Neural cell (in vitro differentiated cells): ENCODE measurements at regions not wholly inside any gene's neighbourhood (a gene's known extent, or its start where the extent isn't known, plus 50 kb on each side); places are given as distances from the start of the nearest gene placed in this dataset.

ENCODE experiments used
- H2AFZ ChIP-seq: fragments of 200-600, 300-800 bp; sonication (generic), shearing (Covaris generic); 2 replicates; pipeline ENCODE4 v1.6.0; 2014; ENCODE audit warnings: low read depth, mild to moderate bottlenecking, antibody characterized with exemption, low read length, moderate library complexity
- H3F3A ChIP-seq: fragments of 200-600 bp; shearing (Covaris generic); 2 replicates; pipeline ENCODE4 v1.6.1; 2016; ENCODE audit warnings: mild to moderate bottlenecking, moderate library complexity, mixed read lengths, antibody characterized with exemption, low read length; ENCODE audit not compliant: insufficient read depth, poor library complexity, severe bottlenecking
- H3K27ac ChIP-seq: fragments of 200-600, 300-800 bp; sonication (generic), shearing (Covaris generic); 2 replicates; pipeline ENCODE4 v1.5.1; 2014; ENCODE audit warnings: mild to moderate bottlenecking, low read length, moderate library complexity
- H3K27me3 ChIP-seq: fragments of 300-800, 200-600 bp; sonication (generic), shearing (Covaris generic); 2 replicates; pipeline ENCODE4 v1.6.0; 2014; ENCODE audit warnings: mild to moderate bottlenecking, low read depth, low read length, moderate library complexity; ENCODE audit not compliant: insufficient read depth
- H3K36me3 ChIP-seq: fragments of 300-800, 200-600 bp; sonication (generic), shearing (Covaris generic); 2 replicates; pipeline ENCODE4 v1.5.1; 2014; ENCODE audit warnings: mild to moderate bottlenecking, antibody characterized with exemption, low read length, moderate library complexity; ENCODE audit not compliant: insufficient read depth
- H3K4me2 ChIP-seq: fragments of 300-800, 200-600 bp; sonication (generic), shearing (Covaris generic); 2 replicates; pipeline ENCODE4 v1.6.0; 2014; ENCODE audit warnings: mild to moderate bottlenecking, low read length
- H3K4me3 ChIP-seq: fragments of 300-800, 200-600 bp; sonication (generic), shearing (Covaris generic); 2 replicates; pipeline ENCODE4 v1.5.1; 2014; ENCODE audit warnings: mild to moderate bottlenecking, low read length, moderate library complexity
- H3K79me2 ChIP-seq: fragments of 200-600 bp; shearing (Covaris generic); replicated peaks from 2 replicates; pipeline ENCODE4 v1.6.0; 2014; ENCODE audit warnings: mild to moderate bottlenecking, low read length, moderate library complexity; ENCODE audit not compliant: insufficient read depth
- H3K9ac ChIP-seq: fragments of 300-800, 200-600 bp; sonication (generic), shearing (Covaris generic); 2 replicates; pipeline ENCODE4 v1.6.1; 2016; ENCODE audit warnings: mild to moderate bottlenecking, low read length, mixed read lengths
- H3K9me2 ChIP-seq: fragments of 200-600 bp; shearing (Covaris generic); 2 replicates; pipeline ENCODE4 v1.6.1; 2016; ENCODE audit warnings: mild to moderate bottlenecking, low read length, mixed read lengths; ENCODE audit not compliant: insufficient read depth
- H3K9me3 ChIP-seq: fragments of 200-600, 300-800 bp; sonication (generic), shearing (Covaris generic); 2 replicates; pipeline ENCODE4 v1.6.1; 2016; ENCODE audit warnings: mild to moderate bottlenecking, mixed run types, low read length, moderate library complexity, mixed read lengths
- H4K20me1 ChIP-seq: fragments of 200-600 bp; shearing (Covaris generic); 2 replicates; pipeline ENCODE4 v1.6.1; 2016; ENCODE audit warnings: mild to moderate bottlenecking, mixed run types; ENCODE audit not compliant: insufficient read depth
- EP300 ChIP-seq: fragments of 450-650 bp; conservative IDR thresholded peaks from 2 replicates; pipeline ENCODE4 v1.6.1; 2014; ENCODE audit warnings: antibody characterized with exemption, mild to moderate bottlenecking, moderate library complexity; ENCODE audit not compliant: poor library complexity, severe bottlenecking
- EZH2 ChIP-seq: fragments of 200-600, 300-800 bp; shearing (Covaris generic), sonication (generic); IDR thresholded peaks from 2 replicates; pipeline ENCODE4 v1.6.1; 2014; ENCODE audit warnings: antibody characterized with exemption, low read length, borderline replicate concordance, mild to moderate bottlenecking; ENCODE audit not compliant: insufficient read depth, poor library complexity, severe bottlenecking
- MXI1 ChIP-seq: fragments of 450-650 bp; conservative IDR thresholded peaks from 2 replicates; pipeline ENCODE4 v1.6.1; 2014; ENCODE audit warnings: antibody characterized with exemption, mild to moderate bottlenecking; ENCODE audit not compliant: poor library complexity, severe bottlenecking
- POLR2AphosphoS5 ChIP-seq: IDR thresholded peaks from 2 replicates; pipeline ENCODE4 v1.6.1; 2012
- RAD21 ChIP-seq: fragments of 450-650 bp; conservative IDR thresholded peaks from 2 replicates; pipeline ENCODE4 v1.6.1; 2014; ENCODE audit warnings: antibody characterized with exemption, mild to moderate bottlenecking, moderate library complexity
- SMC3 ChIP-seq: fragments of 450-650 bp; conservative IDR thresholded peaks from 2 replicates; pipeline ENCODE4 v1.6.1; 2014; ENCODE audit warnings: antibody characterized with exemption, mild to moderate bottlenecking, moderate library complexity; ENCODE audit not compliant: poor library complexity
- TAF1 ChIP-seq: IDR thresholded peaks from 2 replicates; pipeline ENCODE4 v1.6.1; 2012; ENCODE audit warnings: low read depth
- TF ChIP-seq, protein P1 (sequence below): fragments of 450-650 bp; IDR thresholded peaks from 2 replicates; pipeline ENCODE4 v1.5.1; 2014; ENCODE audit warnings: antibody characterized with exemption, mild to moderate bottlenecking, moderate library complexity; ENCODE audit not compliant: poor library complexity, severe bottlenecking
- TF ChIP-seq, protein P2 (sequence below): IDR thresholded peaks from 2 replicates; pipeline ENCODE4 v1.6.1; 2012; ENCODE audit warnings: borderline replicate concordance

DNA sequence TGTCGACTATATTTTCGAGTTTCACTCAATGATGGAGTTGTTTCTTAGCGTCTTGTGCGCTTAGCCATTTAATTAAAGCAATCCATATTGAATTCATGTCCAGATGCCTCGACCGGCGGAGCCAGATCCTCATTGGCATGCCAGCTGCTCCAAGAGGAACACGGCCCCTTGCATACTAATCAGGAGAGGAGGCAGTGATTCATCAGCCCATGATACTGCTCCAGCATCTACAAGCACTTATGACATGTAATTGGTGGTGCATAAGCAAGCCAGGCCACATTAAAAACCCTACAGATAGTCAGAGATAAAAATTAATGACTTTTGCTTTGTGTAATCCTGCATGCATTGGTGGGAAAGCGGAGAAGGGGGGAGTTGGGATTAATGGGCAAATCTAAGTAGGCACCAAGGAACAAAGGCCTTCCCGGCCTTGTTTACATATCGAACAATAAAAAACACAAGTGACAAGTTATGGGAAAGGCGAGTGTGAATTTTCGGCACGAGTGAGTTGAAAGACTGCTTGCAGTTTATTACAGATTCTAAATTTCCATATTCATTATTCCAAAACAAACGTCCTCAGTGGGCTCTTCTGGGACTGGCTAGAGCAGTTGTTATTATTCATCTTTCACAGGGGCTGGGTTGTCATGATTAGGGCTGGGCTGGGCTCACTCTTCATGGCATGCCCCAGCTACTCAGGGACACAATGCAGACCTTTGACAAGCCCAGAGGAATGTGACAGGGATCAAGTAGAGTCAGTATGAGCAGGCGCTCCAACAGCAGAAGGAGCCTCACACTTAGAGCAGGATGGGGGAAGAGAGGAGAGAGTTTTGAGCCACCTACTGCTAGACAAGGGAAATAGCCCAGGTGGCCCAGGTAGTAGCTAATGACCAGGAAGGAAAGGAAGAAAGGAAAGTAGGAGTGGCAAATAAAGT is 281.7 kb upstream of the ZFHX3 start:
- Histone ChIP-seq H3K36me3 (no peaks in the 10 kb centered on the region), H2AFZ (no peak overlapping the region), H3K9ac (no peak overlapping the region), H3K4me3 (no peak overlapping the region), H3K27me3 (no peaks in the 10 kb centered on the region), H3K4me2 (no peak overlapping the region), H4K20me1 (no peaks in the 10 kb centered on the region), H3K79me2 (no peaks in the 10 kb centered on the region), H3K27ac (no peak overlapping the region), H3K9me2 (no peaks in the 10 kb centered on the region), H3K9me3 (no peaks in the 10 kb centered on the region), H3F3A (no peaks in the 10 kb centered on the region)
- TF ChIP-seq RAD21 (no peak), POLR2AphosphoS5 (no peak), MXI1 (no peak), TAF1 (no peak), EZH2 (no peak), SMC3 (no peak), EP300 (no peak)
- TF ChIP-seq, protein P1, sequence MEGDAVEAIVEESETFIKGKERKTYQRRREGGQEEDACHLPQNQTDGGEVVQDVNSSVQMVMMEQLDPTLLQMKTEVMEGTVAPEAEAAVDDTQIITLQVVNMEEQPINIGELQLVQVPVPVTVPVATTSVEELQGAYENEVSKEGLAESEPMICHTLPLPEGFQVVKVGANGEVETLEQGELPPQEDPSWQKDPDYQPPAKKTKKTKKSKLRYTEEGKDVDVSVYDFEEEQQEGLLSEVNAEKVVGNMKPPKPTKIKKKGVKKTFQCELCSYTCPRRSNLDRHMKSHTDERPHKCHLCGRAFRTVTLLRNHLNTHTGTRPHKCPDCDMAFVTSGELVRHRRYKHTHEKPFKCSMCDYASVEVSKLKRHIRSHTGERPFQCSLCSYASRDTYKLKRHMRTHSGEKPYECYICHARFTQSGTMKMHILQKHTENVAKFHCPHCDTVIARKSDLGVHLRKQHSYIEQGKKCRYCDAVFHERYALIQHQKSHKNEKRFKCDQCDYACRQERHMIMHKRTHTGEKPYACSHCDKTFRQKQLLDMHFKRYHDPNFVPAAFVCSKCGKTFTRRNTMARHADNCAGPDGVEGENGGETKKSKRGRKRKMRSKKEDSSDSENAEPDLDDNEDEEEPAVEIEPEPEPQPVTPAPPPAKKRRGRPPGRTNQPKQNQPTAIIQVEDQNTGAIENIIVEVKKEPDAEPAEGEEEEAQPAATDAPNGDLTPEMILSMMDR = no peak
- TF ChIP-seq, protein P2, sequence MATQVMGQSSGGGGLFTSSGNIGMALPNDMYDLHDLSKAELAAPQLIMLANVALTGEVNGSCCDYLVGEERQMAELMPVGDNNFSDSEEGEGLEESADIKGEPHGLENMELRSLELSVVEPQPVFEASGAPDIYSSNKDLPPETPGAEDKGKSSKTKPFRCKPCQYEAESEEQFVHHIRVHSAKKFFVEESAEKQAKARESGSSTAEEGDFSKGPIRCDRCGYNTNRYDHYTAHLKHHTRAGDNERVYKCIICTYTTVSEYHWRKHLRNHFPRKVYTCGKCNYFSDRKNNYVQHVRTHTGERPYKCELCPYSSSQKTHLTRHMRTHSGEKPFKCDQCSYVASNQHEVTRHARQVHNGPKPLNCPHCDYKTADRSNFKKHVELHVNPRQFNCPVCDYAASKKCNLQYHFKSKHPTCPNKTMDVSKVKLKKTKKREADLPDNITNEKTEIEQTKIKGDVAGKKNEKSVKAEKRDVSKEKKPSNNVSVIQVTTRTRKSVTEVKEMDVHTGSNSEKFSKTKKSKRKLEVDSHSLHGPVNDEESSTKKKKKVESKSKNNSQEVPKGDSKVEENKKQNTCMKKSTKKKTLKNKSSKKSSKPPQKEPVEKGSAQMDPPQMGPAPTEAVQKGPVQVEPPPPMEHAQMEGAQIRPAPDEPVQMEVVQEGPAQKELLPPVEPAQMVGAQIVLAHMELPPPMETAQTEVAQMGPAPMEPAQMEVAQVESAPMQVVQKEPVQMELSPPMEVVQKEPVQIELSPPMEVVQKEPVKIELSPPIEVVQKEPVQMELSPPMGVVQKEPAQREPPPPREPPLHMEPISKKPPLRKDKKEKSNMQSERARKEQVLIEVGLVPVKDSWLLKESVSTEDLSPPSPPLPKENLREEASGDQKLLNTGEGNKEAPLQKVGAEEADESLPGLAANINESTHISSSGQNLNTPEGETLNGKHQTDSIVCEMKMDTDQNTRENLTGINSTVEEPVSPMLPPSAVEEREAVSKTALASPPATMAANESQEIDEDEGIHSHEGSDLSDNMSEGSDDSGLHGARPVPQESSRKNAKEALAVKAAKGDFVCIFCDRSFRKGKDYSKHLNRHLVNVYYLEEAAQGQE = no peak

DNA sequence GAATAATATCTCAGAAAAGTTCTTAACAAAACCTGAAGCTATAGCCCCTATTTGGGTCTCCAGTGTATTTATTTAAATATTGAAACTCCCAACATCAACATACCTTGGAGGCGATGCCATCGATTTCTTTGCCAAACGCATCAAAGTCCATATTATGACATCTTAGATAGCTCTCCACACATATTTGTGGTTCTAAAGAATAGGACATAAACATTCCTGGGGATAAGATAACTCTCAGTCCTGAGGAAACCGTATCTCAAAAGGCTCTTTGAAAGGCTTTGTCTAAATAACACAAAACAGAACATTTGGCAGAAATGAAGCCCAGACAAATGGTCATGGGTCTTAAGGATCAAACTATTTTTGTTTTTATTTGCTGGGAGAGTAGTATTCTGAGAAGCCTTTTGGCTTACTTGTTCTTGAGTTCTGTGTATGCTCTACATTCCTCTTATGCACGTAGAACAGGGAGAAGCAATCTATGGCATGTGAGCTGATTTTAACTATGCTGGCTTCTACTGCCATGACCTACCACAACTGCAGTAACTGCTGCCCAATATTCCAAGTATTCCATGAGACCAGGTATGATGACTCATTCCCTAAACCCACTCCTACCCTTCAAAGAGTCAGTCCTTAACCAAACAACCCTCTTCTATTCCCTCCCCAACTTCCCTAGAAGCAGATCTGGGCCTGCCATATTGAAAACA is 279.0 kb upstream of the ZFHX3 start:
- H2AFZ ChIP-seq = no peak overlapping the region
- H3F3A ChIP-seq = no peaks in the 10 kb centered on the region
- H3K79me2 ChIP-seq = no peaks in the 10 kb centered on the region
- TF ChIP-seq TAF1 = no peak
- no peaks in the 10 kb centered on the region for H3K9me2 ChIP-seq
- no peak overlapping the region for H3K4me3 ChIP-seq
- no peaks in the 10 kb centered on the region for H3K36me3 ChIP-seq
- no peak overlapping the region for H3K9ac ChIP-seq
- no peaks in the 10 kb centered on the region for H3K27me3 ChIP-seq
- H3K27ac ChIP-seq = no peak overlapping the region
- H3K4me2 ChIP-seq = no peak overlapping the region
- H3K9me3 ChIP-seq = no peaks in the 10 kb centered on the region
- H4K20me1 ChIP-seq = no peaks in the 10 kb centered on the region
